ENCODE measurements at regions not wholly inside any gene's neighbourhood (a gene's known extent, or its start where the extent isn't known, plus 50 kb on each side); places are given as distances from the start of the nearest gene placed in this dataset.
"Not testable (repeated sequence)": the region's sequence is repeated elsewhere in the genome, so short reads cannot be mapped to it uniquely, and the experiment has no call there.

GRCh38 chr17:83186751-83187421, 107.5 kb downstream of the METRNL start:
- no peak for DNase-seq
- ATAC-seq = no peak
- intact Hi-C loops (cut with micrococcal nuclease) = no loop called here

GRCh38 chr17:83187782-83188311, 108.4 kb downstream of the METRNL start:
- ATAC-seq = no peak
- intact Hi-C loops (cut with micrococcal nuclease) = no loop called here
- no peak for DNase-seq

GRCh38 chr17:83189044-83190003, 109.9 kb downstream of the METRNL start:
- ATAC-seq (peak; percentile 82), DNase-seq (peak; percentile 62)
- intact Hi-C loops (cut with micrococcal nuclease) = no loop called here

GRCh38 chr17:83190004-83190385, 110.6 kb downstream of the METRNL start:
- ATAC-seq = no peak
- DNase-seq = no peak
- intact Hi-C loops (cut with micrococcal nuclease) = no loop called here

- DNase-seq = peak; percentile 19
- intact Hi-C loops (cut with micrococcal nuclease) = no loop called here
- no peak for ATAC-seq
These were observed 111.4 kb downstream of the METRNL start for GRCh38 chr17:83190601-83191387.

GRCh38 chr17:83191388-83192160, 112.2 kb downstream of the METRNL start:
- ATAC-seq (no peak), DNase-seq (peak; percentile 31)
- intact Hi-C loops (cut with micrococcal nuclease) = no loop called here

- intact Hi-C loops (cut with micrococcal nuclease) = no loop called here
- DNase-seq = peak; percentile 40
- no peak for ATAC-seq
These were observed 112.9 kb downstream of the METRNL start for GRCh38 chr17:83192161-83192788.

GRCh38 chr17:83192789-83193335, 113.5 kb downstream of the METRNL start:
- ATAC-seq; intact Hi-C loops (cut with micrococcal nuclease): not testable (repeated sequence)
- DNase-seq = peak; percentile 27

GRCh38 chr17:83193336-83194185, 114.2 kb downstream of the METRNL start:
- DNase-seq = peak; percentile 32
- ATAC-seq = no peak
- intact Hi-C loops (cut with micrococcal nuclease) = no loop called here

GRCh38 chr17:83194186-83194561, 114.8 kb downstream of the METRNL start:
- intact Hi-C loops (cut with micrococcal nuclease) = no loop called here
- DNase-seq (no peak), ATAC-seq (no peak)

GRCh38 chr17:83194761-83195329, 115.4 kb downstream of the METRNL start:
- intact Hi-C loops (cut with micrococcal nuclease) = no loop called here
- DNase-seq = peak; percentile 26
- no peak for ATAC-seq

GRCh38 chr17:83195330-83196023, 116.1 kb downstream of the METRNL start:
- DNase-seq = peak; percentile 83
- intact Hi-C loops (cut with micrococcal nuclease) = no loop called here
- peak; percentile 73 for ATAC-seq

- DNase-seq (peak; percentile 26), ATAC-seq (no peak)
- intact Hi-C loops (cut with micrococcal nuclease) = no loop called here
These were observed 116.6 kb downstream of the METRNL start for GRCh38 chr17:83196024-83196365.

GRCh38 chr17:83196366-83196765, 117.0 kb downstream of the METRNL start:
- no peak for ATAC-seq
- peak; percentile 17 for DNase-seq
- intact Hi-C loops (cut with micrococcal nuclease) = no loop called here

GRCh38 chr17:83196973-83197880, 117.8 kb downstream of the METRNL start:
- no peak for ATAC-seq
- intact Hi-C loops (cut with micrococcal nuclease) = no loop called here
- DNase-seq = peak; percentile 18
